ENCODE measurements at regions not wholly inside any gene's neighbourhood (a gene's known extent, or its start where the extent isn't known, plus 50 kb on each side); places are given as distances from the start of the nearest gene placed in this dataset.

DNA sequence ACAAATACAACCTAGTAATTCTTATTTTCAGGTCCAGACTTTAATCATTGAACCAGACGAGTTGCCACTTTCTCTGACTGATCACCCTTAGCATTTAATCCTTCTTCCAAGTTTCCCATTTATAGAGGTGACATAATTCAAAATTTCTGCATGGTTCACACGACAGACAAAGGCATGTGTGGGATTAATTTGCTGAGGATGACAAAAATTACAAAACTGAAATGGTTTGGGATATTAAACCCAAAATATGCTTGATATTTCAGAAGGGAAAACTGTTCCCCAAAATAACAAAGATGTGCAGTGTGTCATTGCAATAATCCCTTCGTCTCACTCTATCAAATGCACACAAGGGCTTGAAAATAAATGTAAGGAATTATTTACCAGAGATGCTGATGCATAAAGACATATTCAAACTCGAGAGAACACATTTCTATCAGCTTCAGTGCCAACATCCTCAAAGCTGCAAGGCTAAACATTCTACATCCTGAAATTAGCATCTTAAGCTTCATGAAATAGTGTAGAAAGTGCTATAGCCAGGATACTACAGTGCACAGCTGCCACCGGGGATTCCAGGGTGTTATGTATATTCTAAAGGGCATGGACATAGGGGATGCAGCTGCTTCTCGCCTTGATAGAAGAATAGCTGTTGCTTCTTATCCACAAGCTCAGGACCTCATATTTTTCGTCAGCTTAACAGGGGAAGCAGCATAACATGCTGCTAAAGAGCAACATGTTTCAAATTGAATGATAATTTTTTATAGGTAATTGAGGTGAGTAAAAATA, 198.7 kb upstream of the SLITRK1 start:
- no TSS peak for BruUV-seq (replicated peaks)
- POLR2A ChIA-PET (ENCODE audit: unreplicated experiment): no interaction called here
- Histone ChIP-seq H3F3A (ENCODE audit: insufficient read depth, low read depth) (no peaks in the 10 kb centered on the region), H3K36me3 (ENCODE audit: low read depth) (no peaks in the 10 kb centered on the region), H3K27ac (no peak overlapping the region), H2AFZ (no peak overlapping the region), H3K79me2 (ENCODE audit: low read depth) (no peaks in the 10 kb centered on the region), H3K9me2 (ENCODE audit: insufficient read depth) (no peaks in the 10 kb centered on the region), H3K4me3 (no peak overlapping the region), H3K27me3 (ENCODE audit: insufficient read depth, low read depth) (no peaks in the 10 kb centered on the region), H3K4me1 (replicated peaks; ENCODE audit: insufficient read depth) (no peaks in the 10 kb centered on the region), H3K9me3 (ENCODE audit: insufficient read depth, low read depth) (no peaks in the 10 kb centered on the region), H4K20me1 (ENCODE audit: insufficient read depth) (no peaks in the 10 kb centered on the region), H3K4me2 (no peak overlapping the region)
- DNase-seq: no peak
- TF ChIP-seq, protein P1, sequence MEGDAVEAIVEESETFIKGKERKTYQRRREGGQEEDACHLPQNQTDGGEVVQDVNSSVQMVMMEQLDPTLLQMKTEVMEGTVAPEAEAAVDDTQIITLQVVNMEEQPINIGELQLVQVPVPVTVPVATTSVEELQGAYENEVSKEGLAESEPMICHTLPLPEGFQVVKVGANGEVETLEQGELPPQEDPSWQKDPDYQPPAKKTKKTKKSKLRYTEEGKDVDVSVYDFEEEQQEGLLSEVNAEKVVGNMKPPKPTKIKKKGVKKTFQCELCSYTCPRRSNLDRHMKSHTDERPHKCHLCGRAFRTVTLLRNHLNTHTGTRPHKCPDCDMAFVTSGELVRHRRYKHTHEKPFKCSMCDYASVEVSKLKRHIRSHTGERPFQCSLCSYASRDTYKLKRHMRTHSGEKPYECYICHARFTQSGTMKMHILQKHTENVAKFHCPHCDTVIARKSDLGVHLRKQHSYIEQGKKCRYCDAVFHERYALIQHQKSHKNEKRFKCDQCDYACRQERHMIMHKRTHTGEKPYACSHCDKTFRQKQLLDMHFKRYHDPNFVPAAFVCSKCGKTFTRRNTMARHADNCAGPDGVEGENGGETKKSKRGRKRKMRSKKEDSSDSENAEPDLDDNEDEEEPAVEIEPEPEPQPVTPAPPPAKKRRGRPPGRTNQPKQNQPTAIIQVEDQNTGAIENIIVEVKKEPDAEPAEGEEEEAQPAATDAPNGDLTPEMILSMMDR (conservative IDR thresholded peaks at IDR 0.05): no peak
- no peak for TF ChIP-seq EZH2 (IDR thresholded peaks at IDR 0.05; ENCODE audit: low read depth)
- CTCF ChIA-PET: no interaction called here
- intact Hi-C loops (cut with micrococcal nuclease; ENCODE audit: unreplicated experiment): no loop called here

DNA sequence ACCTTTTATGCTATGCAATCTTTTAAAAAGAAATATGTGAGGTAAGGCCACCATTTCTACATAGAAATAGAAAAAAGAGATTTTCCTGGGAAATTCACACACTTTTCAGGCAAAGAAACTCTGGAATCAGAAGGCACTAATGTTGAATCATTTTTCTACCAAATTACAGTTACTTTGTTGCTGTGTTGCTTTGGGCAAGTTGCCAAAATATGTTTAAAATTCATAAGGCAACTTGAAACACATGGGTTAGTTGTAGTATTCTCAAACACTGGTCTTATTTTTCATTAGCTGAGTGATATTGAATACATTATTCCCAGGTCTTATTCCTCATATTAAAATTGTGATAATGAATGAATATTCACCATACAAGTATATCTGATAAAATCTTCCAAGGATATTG, 195.0 kb upstream of the SLITRK1 start:
- no TSS peak for BruUV-seq (replicated peaks)

DNA sequence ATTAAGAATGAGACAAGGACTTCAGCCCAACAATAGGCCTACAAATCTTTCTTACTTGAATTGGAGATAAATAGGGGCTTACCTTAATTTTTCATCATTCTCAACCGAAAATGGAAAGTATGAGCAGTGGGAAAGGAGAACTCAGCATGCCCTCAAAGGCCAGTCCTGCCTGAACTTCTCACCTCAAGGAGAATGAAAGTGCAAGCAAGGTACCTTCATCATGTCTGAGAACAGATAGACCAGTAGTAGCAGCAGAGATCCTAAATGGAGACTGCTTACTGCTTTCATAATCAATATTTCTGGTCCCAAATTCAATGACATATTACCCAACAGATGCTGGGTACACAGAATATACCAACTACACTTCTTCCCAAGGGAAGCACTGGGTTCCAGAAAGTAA, 194.0 kb upstream of the SLITRK1 start:
- ChIA-PET CTCF (no interaction called here), POLR2A (ENCODE audit: unreplicated experiment) (no interaction called here)
- H3K27ac ChIP-seq: no peak overlapping the region
- no peak for TF ChIP-seq EZH2 (IDR thresholded peaks at IDR 0.05; ENCODE audit: low read depth)
- TF ChIP-seq, protein P1 (conservative IDR thresholded peaks at IDR 0.05): no peak
- H3K9me3 ChIP-seq (ENCODE audit: insufficient read depth, low read depth): no peaks in the 10 kb centered on the region
- no peaks in the 10 kb centered on the region for H4K20me1 ChIP-seq (ENCODE audit: insufficient read depth)
- H3K4me2 ChIP-seq: no peak overlapping the region
- no peaks in the 10 kb centered on the region for H3F3A ChIP-seq (ENCODE audit: insufficient read depth, low read depth)
- no peaks in the 10 kb centered on the region for H3K36me3 ChIP-seq (ENCODE audit: low read depth)
- intact Hi-C loops (cut with micrococcal nuclease; ENCODE audit: unreplicated experiment): no loop called here
- H3K4me1 ChIP-seq (replicated peaks; ENCODE audit: insufficient read depth): no peaks in the 10 kb centered on the region
- H2AFZ ChIP-seq: no peak overlapping the region
- H3K9me2 ChIP-seq (ENCODE audit: insufficient read depth): no peaks in the 10 kb centered on the region
- no peaks in the 10 kb centered on the region for H3K27me3 ChIP-seq (ENCODE audit: insufficient read depth, low read depth)
- BruUV-seq (replicated peaks): no TSS peak
- no peak overlapping the region for H3K4me3 ChIP-seq
- no peak for DNase-seq
- no peaks in the 10 kb centered on the region for H3K79me2 ChIP-seq (ENCODE audit: low read depth)

More for the DNA sequence above, 195.0 kb upstream of the SLITRK1 start:
- CTCF ChIA-PET: no interaction called here
- no peaks in the 10 kb centered on the region for H3K36me3 ChIP-seq (ENCODE audit: low read depth)
- no peak overlapping the region for H3K27ac ChIP-seq
- H3K9me2 ChIP-seq (ENCODE audit: insufficient read depth): no peaks in the 10 kb centered on the region
- H4K20me1 ChIP-seq (ENCODE audit: insufficient read depth): no peaks in the 10 kb centered on the region
- H3K27me3 ChIP-seq (ENCODE audit: insufficient read depth, low read depth): no peaks in the 10 kb centered on the region
- no peaks in the 10 kb centered on the region for H3K79me2 ChIP-seq (ENCODE audit: low read depth)
- no peak overlapping the region for H3K4me2 ChIP-seq
- TF ChIP-seq EZH2 (IDR thresholded peaks at IDR 0.05; ENCODE audit: low read depth): no peak
- TF ChIP-seq, protein P1 (conservative IDR thresholded peaks at IDR 0.05): no peak
- POLR2A ChIA-PET (ENCODE audit: unreplicated experiment): no interaction called here
- intact Hi-C loops (cut with micrococcal nuclease; ENCODE audit: unreplicated experiment): no loop called here
- H3F3A ChIP-seq (ENCODE audit: insufficient read depth, low read depth): no peaks in the 10 kb centered on the region
- no peak for DNase-seq
- no peaks in the 10 kb centered on the region for H3K9me3 ChIP-seq (ENCODE audit: insufficient read depth, low read depth)
- no peak overlapping the region for H2AFZ ChIP-seq
- no peaks in the 10 kb centered on the region for H3K4me1 ChIP-seq (replicated peaks; ENCODE audit: insufficient read depth)
- no peak overlapping the region for H3K4me3 ChIP-seq

Measured in PC-9 (cell line).